ENCODE measurements at regions not wholly inside any gene's neighbourhood (a gene's known extent, or its start where the extent isn't known, plus 50 kb on each side); places are given as distances from the start of the nearest gene placed in this dataset.

DNA sequence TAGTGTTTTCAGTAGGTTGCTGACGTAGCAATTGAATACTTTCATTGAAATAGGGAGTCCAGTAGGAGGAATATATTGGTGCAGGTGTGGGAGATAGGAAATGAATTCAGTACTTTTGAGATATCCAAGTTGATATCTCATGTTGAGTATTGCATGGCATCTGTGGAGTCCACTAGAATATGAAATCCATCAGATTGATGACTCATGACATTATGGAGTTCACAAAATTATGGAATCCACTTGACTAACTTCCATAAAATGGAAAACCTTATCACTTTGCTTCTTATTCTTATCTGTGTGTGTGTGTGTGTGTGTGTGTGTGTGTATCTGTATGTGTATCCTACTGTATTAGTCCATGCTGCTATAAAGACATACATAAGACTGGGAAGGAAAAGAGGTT, 513.5 kb upstream of the ZEB2 start:
- Histone ChIP-seq H3K9ac (no peak overlapping the region), H3K36me3 (ENCODE audit: control insufficient read depth, insufficient read depth, low read length) (no peaks in the 10 kb centered on the region), H2AFZ (no peak overlapping the region), H3K4me1 (no peaks in the 10 kb centered on the region), H3K9me3 (ENCODE audit: control insufficient read depth, low read length) (no peaks in the 10 kb centered on the region), H3K4me3 (ENCODE audit: low read depth, low read length) (no peak overlapping the region), H3K27me3 (ENCODE audit: control insufficient read depth, insufficient read depth, low read length) (no peaks in the 10 kb centered on the region), H3K79me2 (no peaks in the 10 kb centered on the region), H3K27ac (no peak overlapping the region), H3K4me2 (ENCODE audit: low read length) (no peak overlapping the region)
- TF ChIP-seq CTCF (IDR thresholded peaks at IDR 0.05), result no peak

DNA sequence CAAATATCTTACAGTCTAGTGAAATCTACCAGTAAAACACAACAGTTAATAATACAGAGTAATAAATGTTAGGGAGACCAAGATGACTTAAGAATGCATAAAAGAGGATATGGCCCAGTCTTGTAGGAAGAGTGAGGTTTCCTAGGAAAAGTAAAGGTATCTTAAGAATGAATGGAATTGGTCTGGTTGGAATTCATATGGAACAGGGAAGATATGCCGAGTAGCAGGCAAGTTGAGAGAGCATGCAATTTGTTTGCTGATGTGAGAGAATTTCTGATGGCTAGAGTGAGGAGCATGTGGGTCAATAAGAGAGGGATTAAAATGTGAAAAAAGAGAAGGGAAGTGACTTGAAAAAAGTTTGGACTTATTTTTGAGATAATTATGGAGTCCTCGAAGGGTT, 512.9 kb upstream of the ZEB2 start:
- Histone ChIP-seq H3K4me2 (ENCODE audit: low read length) (no peak overlapping the region), H3K9me3 (ENCODE audit: control insufficient read depth, low read length) (no peaks in the 10 kb centered on the region), H3K27ac (no peak overlapping the region), H3K79me2 (no peaks in the 10 kb centered on the region), H3K36me3 (ENCODE audit: control insufficient read depth, insufficient read depth, low read length) (no peaks in the 10 kb centered on the region), H3K9ac (no peak overlapping the region), H2AFZ (no peak overlapping the region), H3K4me3 (ENCODE audit: low read depth, low read length) (no peak overlapping the region), H3K27me3 (ENCODE audit: control insufficient read depth, insufficient read depth, low read length) (no peaks in the 10 kb centered on the region), H3K4me1 (no peaks in the 10 kb centered on the region)
- TF ChIP-seq CTCF (IDR thresholded peaks at IDR 0.05), result no peak

DNA sequence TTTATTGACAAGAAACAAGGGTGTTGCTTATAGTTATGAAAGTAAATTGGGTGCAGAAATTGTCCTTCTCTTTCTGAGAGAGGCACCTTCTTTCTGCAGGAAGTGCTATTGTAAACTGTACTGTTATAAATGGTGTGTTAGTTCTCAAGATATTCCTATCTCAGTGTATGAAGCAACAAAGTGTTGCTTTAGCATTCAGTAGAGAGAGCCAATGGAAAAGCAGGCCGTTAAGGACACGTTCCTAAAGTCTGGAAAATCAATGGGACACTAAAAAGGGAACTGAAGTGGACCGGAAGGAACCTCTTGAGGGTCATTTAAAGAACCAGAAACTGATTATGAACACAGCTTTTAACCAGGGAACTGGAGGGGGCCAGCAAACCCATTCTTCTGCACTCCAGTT, 510.0 kb upstream of the ZEB2 start:
- no peak for TF ChIP-seq CTCF (IDR thresholded peaks at IDR 0.05)
- Histone ChIP-seq H3K27me3 (ENCODE audit: control insufficient read depth, insufficient read depth, low read length) (no peaks in the 10 kb centered on the region), H3K9me3 (ENCODE audit: control insufficient read depth, low read length) (no peaks in the 10 kb centered on the region), H3K4me1 (no peaks in the 10 kb centered on the region), H3K9ac (no peak overlapping the region), H3K4me3 (ENCODE audit: low read depth, low read length) (no peak overlapping the region), H2AFZ (no peak overlapping the region), H3K4me2 (ENCODE audit: low read length) (no peak overlapping the region), H3K79me2 (no peaks in the 10 kb centered on the region), H3K27ac (no peak overlapping the region), H3K36me3 (ENCODE audit: control insufficient read depth, insufficient read depth, low read length) (no peaks in the 10 kb centered on the region)

DNA sequence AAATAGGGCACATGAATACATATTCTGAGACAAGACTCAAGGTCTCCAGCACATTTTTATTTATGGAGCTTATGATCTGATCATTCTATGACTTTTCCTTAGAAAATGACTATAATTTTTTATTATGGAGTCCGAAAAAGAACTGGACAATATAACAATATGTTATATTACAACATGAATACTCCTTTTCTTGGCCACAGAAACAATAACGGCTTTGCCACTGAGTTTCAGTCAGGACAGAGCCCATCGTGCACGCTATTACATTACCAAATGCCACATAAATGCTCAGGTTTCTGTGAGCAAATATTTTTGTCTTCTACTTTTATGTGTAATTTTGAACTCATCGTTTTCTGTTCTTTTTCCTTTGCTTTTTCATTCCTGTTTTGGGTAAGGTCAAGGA, 509.2 kb upstream of the ZEB2 start:
- no peak overlapping the region for H3K9ac ChIP-seq
- TF ChIP-seq CTCF (IDR thresholded peaks at IDR 0.05), result no peak
- no peaks in the 10 kb centered on the region for H3K27me3 ChIP-seq (ENCODE audit: control insufficient read depth, insufficient read depth, low read length)
- H3K4me3 ChIP-seq (ENCODE audit: low read depth, low read length), result no peak overlapping the region
- no peak overlapping the region for H2AFZ ChIP-seq
- H3K4me1 ChIP-seq, result no peaks in the 10 kb centered on the region
- H3K27ac ChIP-seq, result no peak overlapping the region
- no peaks in the 10 kb centered on the region for H3K79me2 ChIP-seq
- no peak overlapping the region for H3K4me2 ChIP-seq (ENCODE audit: low read length)
- no peaks in the 10 kb centered on the region for H3K9me3 ChIP-seq (ENCODE audit: control insufficient read depth, low read length)
- H3K36me3 ChIP-seq (ENCODE audit: control insufficient read depth, insufficient read depth, low read length), result no peaks in the 10 kb centered on the region

DNA sequence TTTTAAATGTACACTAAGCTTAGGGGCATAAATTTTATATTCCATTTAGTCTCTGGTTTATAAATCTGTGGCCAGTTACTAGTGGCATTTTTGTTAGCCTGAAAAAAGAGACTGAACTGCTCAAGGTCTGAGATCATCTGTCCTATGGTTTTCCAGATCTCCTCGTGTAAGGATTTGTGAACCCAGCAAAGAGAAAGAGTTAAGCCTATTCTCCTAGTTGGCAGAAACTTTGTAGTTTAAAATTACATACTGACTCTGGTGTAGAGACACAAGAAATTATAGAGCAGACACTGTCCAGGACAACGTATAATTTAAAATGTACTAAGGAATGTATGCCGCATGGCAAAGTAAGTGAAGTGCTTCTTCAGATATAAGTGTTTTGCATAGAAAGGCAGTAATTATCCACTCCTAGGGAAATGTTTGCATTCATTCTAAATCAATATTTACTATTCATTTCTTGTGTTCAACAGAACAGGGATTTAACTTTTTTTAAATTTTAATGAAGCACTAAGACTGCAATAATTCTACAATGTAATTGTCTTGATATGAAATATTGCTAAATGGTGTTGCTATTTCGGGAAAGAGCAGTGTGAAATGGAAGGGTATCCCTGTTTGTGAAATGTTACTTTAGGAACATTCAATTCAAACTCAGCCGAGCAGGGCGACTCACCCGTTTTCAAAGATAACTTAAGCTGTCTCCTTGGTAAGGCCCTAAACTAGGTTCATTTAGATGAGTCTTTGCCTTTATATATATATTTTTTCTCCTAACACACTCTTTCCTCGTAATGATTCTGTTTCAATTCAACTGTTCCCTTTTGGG, 508.4 kb upstream of the ZEB2 start:
- no peak overlapping the region for H2AFZ ChIP-seq
- H3K79me2 ChIP-seq, result no peaks in the 10 kb centered on the region
- H3K9ac ChIP-seq, result no peak overlapping the region
- H3K4me2 ChIP-seq (ENCODE audit: low read length), result no peak overlapping the region
- H3K4me1 ChIP-seq, result no peaks in the 10 kb centered on the region
- H3K36me3 ChIP-seq (ENCODE audit: control insufficient read depth, insufficient read depth, low read length), result no peaks in the 10 kb centered on the region
- no peaks in the 10 kb centered on the region for H3K9me3 ChIP-seq (ENCODE audit: control insufficient read depth, low read length)
- H3K27me3 ChIP-seq (ENCODE audit: control insufficient read depth, insufficient read depth, low read length), result no peaks in the 10 kb centered on the region
- no peak for TF ChIP-seq CTCF (IDR thresholded peaks at IDR 0.05)
- no peak overlapping the region for H3K27ac ChIP-seq
- H3K4me3 ChIP-seq (ENCODE audit: low read depth, low read length), result no peak overlapping the region

All from parathyroid adenoma (tissue), 2 donors.